H1 (cell line): ENCODE measurements at regions not wholly inside any gene's neighbourhood (a gene's known extent, or its start where the extent isn't known, plus 50 kb on each side); places are given as distances from the start of the nearest gene placed in this dataset.

Experiments used
- CTCF ChIA-PET: fragments of 300-600 bp; sonication (Branson Sonifier 250); formaldehyde crosslinking; loops from one replicate; lab custom pipeline; 2021; ENCODE audit not compliant: partially characterized antibody; lab: Charles Lee
- POLR2A ChIA-PET: fragments of 300-600 bp; sonication (Branson Sonifier 250); formaldehyde crosslinking; loops from one replicate; lab custom pipeline; 2021; ENCODE audit warnings: inconsistent platforms; ENCODE audit not compliant: partially characterized antibody; lab: Charles Lee
- DNase-seq, 2 experiments: peaks; one replicate each; pipeline versions ENCODE4 v3.0.0 to v3.0.0-alpha.2; 2010 to 2022; ENCODE audit warnings: low spot score in 2 of 2, low read depth in 1 of 2, mixed read lengths in 1 of 2
- FAIRE-seq: peaks from 2 replicates; lab custom pipeline; 2011; peaks lifted over from hg19 to GRCh38; lab: Jason Lieb, UNC
- H2AFZ ChIP-seq: 2 replicates; pipeline ENCODE4 v1.8.1; 2012; ENCODE audit warnings: low read length, inconsistent platforms
- H2AK5ac ChIP-seq: 2 replicates; pipeline ENCODE4 v1.6.1; 2013; ENCODE audit warnings: low read depth, low read length
- H2BK120ac ChIP-seq: replicated peaks from 2 replicates; pipeline ENCODE3; 2013; ENCODE audit warnings: low read depth, low read length, inconsistent platforms
- H2BK12ac ChIP-seq: 2 replicates; pipeline ENCODE4 v1.6.1; 2013; ENCODE audit warnings: low read depth, low read length
- H2BK15ac ChIP-seq: 2 replicates; pipeline ENCODE4 v1.6.1; 2013; ENCODE audit warnings: low read length
- H2BK20ac ChIP-seq: 2 replicates; pipeline ENCODE4 v1.6.1; 2013; ENCODE audit warnings: low read length
- H2BK5ac ChIP-seq: 2 replicates; pipeline ENCODE4 v1.6.1; 2013; ENCODE audit warnings: low read depth, low read length
- H3K14ac ChIP-seq: 2 replicates; pipeline ENCODE4 v1.6.1; 2013; ENCODE audit warnings: inconsistent platforms; ENCODE audit not compliant: insufficient read length
- H3K18ac ChIP-seq: 2 replicates; pipeline ENCODE4 v1.6.1; 2013; ENCODE audit warnings: low read length; ENCODE audit errors: extremely low read depth
- H3K23ac ChIP-seq: 2 replicates; pipeline ENCODE4 v1.6.1; 2013; ENCODE audit warnings: inconsistent platforms; ENCODE audit not compliant: insufficient read length
- H3K23me2 ChIP-seq: 2 replicates; pipeline ENCODE4 v1.6.1; 2013; ENCODE audit warnings: low read depth, low read length
- H3K27ac ChIP-seq: 2 replicates; pipeline ENCODE4 v1.6.1; 2011; ENCODE audit warnings: low read depth, low read length, inconsistent platforms
- H3K27me3 ChIP-seq, 4 experiments: replicated peaks in 1 of 4; 1 replicate in 1 of 4; 2 replicates in 3 of 4; pipeline versions ENCODE4 v1.6.1 to v1.8.1; 2011 to 2013; ENCODE audit warnings: low read length in 3 of 4, mild to moderate bottlenecking in 3 of 4, inconsistent platforms in 2 of 4, mixed read lengths in 2 of 4, moderate library complexity in 1 of 4; ENCODE audit not compliant: control insufficient read depth in 3 of 4, insufficient read depth in 3 of 4; ENCODE audit errors: extremely low read depth in 1 of 4
- H3K36me3 ChIP-seq, 4 experiments: 2 replicates each; pipeline versions ENCODE4 v1.6.1 to v1.8.1; 2011 to 2013; ENCODE audit warnings: mild to moderate bottlenecking in 4 of 4, low read length in 3 of 4, moderate library complexity in 2 of 4, control low read depth in 1 of 4, inconsistent platforms in 1 of 4; ENCODE audit not compliant: insufficient read depth in 4 of 4, control insufficient read depth in 2 of 4
- H3K4ac ChIP-seq: replicated peaks from 2 replicates; pipeline ENCODE3; 2013; ENCODE audit warnings: low read length, low read depth, mixed read lengths, inconsistent platforms; ENCODE audit not compliant: insufficient read length
- H3K4me1 ChIP-seq, 4 experiments: replicated peaks in 1 of 4; 1 replicate in 1 of 4; 2 replicates in 3 of 4; pipeline versions ENCODE4 v1.6.1 to v1.8.1; 2011 to 2013; ENCODE audit warnings: low read length in 3 of 4, inconsistent platforms in 2 of 4, mixed read lengths in 1 of 4; ENCODE audit not compliant: insufficient read depth in 4 of 4, control insufficient read depth in 3 of 4
- H3K4me2 ChIP-seq, 2 experiments: 2 replicates each; pipeline versions ENCODE4 v1.6.1 to v1.8.1; 2011 to 2013; ENCODE audit warnings: low read depth in 2 of 2, low read length in 2 of 2, control low read depth in 1 of 2, inconsistent platforms in 1 of 2, mild to moderate bottlenecking in 1 of 2; ENCODE audit not compliant: insufficient read depth in 1 of 2
- H3K4me3 ChIP-seq, 4 experiments: fragments of 200-600, 300-600 bp in 1 of 4; sonication (generic), shearing (Covaris generic), sonication (Bioruptor Twin) in 1 of 4; 2 replicates each; pipeline versions ENCODE4 v1.5.1 to v1.8.1; 2011 to 2016; ENCODE audit warnings: low read length in 4 of 4, low read depth in 3 of 4, control low read depth in 2 of 4, inconsistent platforms in 2 of 4, mild to moderate bottlenecking in 2 of 4, mixed read lengths in 1 of 4, moderate library complexity in 1 of 4; ENCODE audit not compliant: insufficient read depth in 2 of 4; ENCODE audit errors: extremely low read depth in 1 of 4
- H3K56ac ChIP-seq: replicated peaks from 2 replicates; pipeline ENCODE3; 2013; ENCODE audit warnings: low read depth, mild to moderate bottlenecking, mixed read lengths, low read length, inconsistent platforms; ENCODE audit not compliant: insufficient read length
- H3K79me1 ChIP-seq: 2 replicates; pipeline ENCODE4 v1.6.1; 2013; ENCODE audit warnings: low read depth, low read length, control low read depth
- H3K79me2 ChIP-seq, 2 experiments: 2 replicates each; pipeline versions ENCODE4 v1.6.1 to v1.8.1; 2012 to 2013; ENCODE audit warnings: low read length in 2 of 2, mild to moderate bottlenecking in 2 of 2, inconsistent platforms in 1 of 2; ENCODE audit not compliant: insufficient read depth in 2 of 2, control insufficient read depth in 1 of 2
- H3K9ac ChIP-seq, 4 experiments: replicated peaks in 1 of 4; 1 replicate in 1 of 4; 2 replicates in 3 of 4; pipeline versions ENCODE4 v1.6.1 to v1.8.1; 2011 to 2013; ENCODE audit warnings: low read depth in 3 of 4, low read length in 3 of 4, control low read depth in 2 of 4, mild to moderate bottlenecking in 2 of 4, moderate library complexity in 2 of 4, inconsistent platforms in 1 of 4; ENCODE audit errors: extremely low read depth in 1 of 4
- H3K9me3 ChIP-seq, 2 experiments: 2 replicates each; pipeline versions ENCODE4 v1.6.1 to v1.8.1; 2012 to 2013; ENCODE audit warnings: mild to moderate bottlenecking in 2 of 2, moderate library complexity in 2 of 2, control low read depth in 1 of 2, inconsistent platforms in 1 of 2, low read depth in 1 of 2, low read length in 1 of 2, mixed read lengths in 1 of 2; ENCODE audit not compliant: insufficient read depth in 2 of 2
- H4K20me1 ChIP-seq, 2 experiments: replicated peaks in 1 of 2; 2 replicates each; pipeline versions ENCODE3 to v1.8.1; 2011 to 2013; ENCODE audit warnings: inconsistent platforms in 2 of 2, low read length in 2 of 2, mild to moderate bottlenecking in 1 of 2; ENCODE audit not compliant: insufficient read depth in 2 of 2, control insufficient read depth in 1 of 2
- H4K5ac ChIP-seq: 2 replicates; pipeline ENCODE4 v1.6.1; 2013; ENCODE audit warnings: low read length, low read depth, mixed read lengths, inconsistent platforms; ENCODE audit not compliant: insufficient read length
- H4K8ac ChIP-seq: 2 replicates; pipeline ENCODE4 v1.8.0; 2013; ENCODE audit warnings: mild to moderate bottlenecking, moderate library complexity, low read length, inconsistent platforms; ENCODE audit not compliant: insufficient read depth; ENCODE audit errors: extremely low read depth
- H4K91ac ChIP-seq: replicated peaks from 2 replicates; pipeline ENCODE3; 2013; ENCODE audit warnings: low read length, mixed read lengths, inconsistent platforms; ENCODE audit not compliant: insufficient read length
- CEBPB ChIP-seq: IDR thresholded peaks from 2 replicates; pipeline ENCODE4 v1.6.1; 2012; ENCODE audit warnings: low read depth, low read length
- POLR2AphosphoS5 ChIP-seq: IDR thresholded peaks from 2 replicates; pipeline ENCODE4 v1.6.1; 2011; ENCODE audit warnings: low read depth, low read length
- WGBS, 2 experiments: shearing (Covaris generic) in 1 of 2; methylation state at CpG; one replicate each; pipeline versions ENCODE4 v1.1.6 to v1.1.7; 2013 to 2015; ENCODE audit warnings: low lambda C conversion rate in 2 of 2, mixed read lengths in 2 of 2, inconsistent platforms in 1 of 2, low coverage in 1 of 2, missing lambda C conversion rate in 1 of 2; ENCODE audit not compliant: insufficient replicate concordance in 2 of 2, insufficient coverage in 1 of 2, insufficient read length in 1 of 2; ENCODE audit errors: extremely low coverage in 1 of 2, missing lambda C conversion rate in 1 of 2; 5-methylcytosine and 5-hydroxymethylcytosine counted together

GRCh38 chr16:7209598-7209997 lies 123.0 kb upstream of the RBFOX1 start:
- Histone ChIP-seq H3K56ac (no peak overlapping the region), H4K8ac (no peak overlapping the region), H3K36me3 (no peaks in the 10 kb centered on the region), H3K4me3 (no peak overlapping the region), H4K91ac (no peak overlapping the region), H3K18ac (no peak overlapping the region), H2BK12ac (no peak overlapping the region), H3K79me1 (no peaks in the 10 kb centered on the region), H2BK15ac (no peak overlapping the region), H3K4me2 (no peak overlapping the region), H4K5ac (no peak overlapping the region), H3K23ac (no peak overlapping the region), H2BK120ac (no peak overlapping the region), H3K9ac (no peak overlapping the region), H3K4me1 (peaks cover 1 to 5% (median 4%) of the 10 kb centered on the region in 4 experiments; a peak in 4 of 7 replicates), H2AK5ac (no peak overlapping the region), H2AFZ (no peak overlapping the region), H3K14ac (no peak overlapping the region), H3K27ac (no peak overlapping the region), H3K79me2 (no peaks in the 10 kb centered on the region), H3K4ac (no peak overlapping the region), H3K9me3 (no peaks in the 10 kb centered on the region; a peak in 1 of 4 replicates), H2BK20ac (no peak overlapping the region), H2BK5ac (no peak overlapping the region), H3K27me3 (no peaks in the 10 kb centered on the region), H4K20me1 (no peaks in the 10 kb centered on the region), H3K23me2 (no peaks in the 10 kb centered on the region)
- WGBS, 2 experiments = 82% methylated on average over 3 of the region's 3 CpGs; no CpG with 5 or more reads in 1 of the 2 experiments
- peak; percentile 38; the same call in 1 of the 2 replicates for TF ChIP-seq CEBPB
- TF ChIP-seq POLR2AphosphoS5 = no peak
- CTCF ChIA-PET = interaction anchor here (1.2 kb wide), 1 partner anchor 59 kb away, joined by 3 read pairs; no protein-coding TSS in a partner anchor
- FAIRE-seq = no peak
- POLR2A ChIA-PET = no interaction called here
- no peak for DNase-seq
